Gastrocnemius medialis (tissue), 4 donors: ENCODE measurements at regions not wholly inside any gene's neighbourhood (a gene's known extent, or its start where the extent isn't known, plus 50 kb on each side); places are given as distances from the start of the nearest gene placed in this dataset.

Experiments used
- CTCF ChIP-seq, 5 experiments: fragments of 450-650 bp in 3 of 5; fragments of 200-600 bp in 2 of 5; sonication (generic) in 2 of 5; IDR thresholded peaks in 4 of 5; conservative IDR thresholded peaks in 1 of 5; 1 replicate in 4 of 5; 2 replicates in 1 of 5; pipeline ENCODE4 v1.5.1; 2016 to 2019; ENCODE audit warnings: antibody characterized with exemption in 5 of 5, mild to moderate bottlenecking in 3 of 5, moderate library complexity in 3 of 5
- POLR2A ChIP-seq, 2 donors: fragments of 450-650 bp; IDR thresholded peaks; one replicate each; pipeline ENCODE4 v1.6.1; 2017; ENCODE audit warnings: antibody characterized with exemption in 2 of 2, mild to moderate bottlenecking in 2 of 2, moderate library complexity in 2 of 2

DNA sequence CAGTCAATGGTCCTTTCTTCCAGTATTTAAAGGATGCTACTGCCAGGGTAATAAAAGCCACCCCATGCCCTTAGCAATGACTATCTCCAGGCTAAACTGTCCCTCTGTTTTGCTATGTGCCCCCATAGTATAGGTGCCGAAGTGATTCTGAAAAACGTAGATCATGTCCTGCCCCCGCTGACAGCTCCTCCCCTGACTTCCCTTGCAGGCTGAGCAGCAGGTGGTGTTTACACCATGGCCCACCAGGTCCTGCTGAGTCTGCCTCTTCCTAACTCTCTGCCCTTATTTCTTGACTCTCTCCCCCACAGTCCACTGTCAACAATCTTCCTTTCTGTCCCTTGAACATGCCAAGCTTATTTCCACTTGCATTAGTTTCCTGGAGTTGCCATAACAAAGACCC is 352.5 kb upstream of the TSHZ2 start:
- TF ChIP-seq CTCF (IDR thresholded peaks at IDR 0.05 in 4 of 5, conservative IDR thresholded peaks at IDR 0.05 in 1 of 5) (no peak), POLR2A (IDR thresholded peaks at IDR 0.05) (no peak)
